22Rv1 (cell line): ENCODE measurements at regions not wholly inside any gene's neighbourhood (a gene's known extent, or its start where the extent isn't known, plus 50 kb on each side); places are given as distances from the start of the nearest gene placed in this dataset.

Experiments
- ZFX ChIP-seq: fragments of 450-650 bp; IDR thresholded peaks from 2 replicates; pipeline ENCODE4 v1.6.1; 2017; ENCODE audit warnings: antibody characterized with exemption, borderline replicate concordance
- TF ChIP-seq, protein P1 (sequence below): fragments of 450-650 bp; IDR thresholded peaks from 2 replicates; pipeline ENCODE4 v1.5.1; 2017; ENCODE audit warnings: mild to moderate bottlenecking

DNA sequence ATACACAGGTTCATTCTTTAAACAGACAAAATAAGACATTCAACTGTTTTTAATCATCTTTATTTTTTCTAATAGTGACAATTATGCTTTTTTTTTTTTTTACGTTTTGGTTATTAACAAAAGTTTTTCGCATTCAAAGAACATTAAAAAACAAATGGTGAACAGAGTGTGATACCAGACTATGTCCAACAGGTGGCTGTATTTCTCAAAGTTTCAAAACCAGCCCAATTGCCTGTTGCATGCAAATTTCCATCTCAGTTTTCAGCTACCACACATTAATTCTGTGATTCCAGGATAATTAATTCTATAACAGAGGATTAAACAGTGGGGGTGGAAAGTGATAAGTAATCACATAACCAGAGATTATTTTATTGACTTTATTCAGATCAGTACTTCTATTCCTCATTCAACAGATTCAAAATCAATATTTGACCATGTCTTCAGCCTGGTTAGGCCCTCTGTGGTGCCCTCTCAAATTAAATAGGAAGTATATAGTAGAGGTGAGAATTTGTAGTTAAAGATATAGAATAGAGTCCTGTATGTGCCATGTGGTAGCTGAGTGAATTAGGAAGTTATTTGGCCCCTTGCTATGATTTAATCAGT is 122.2 kb upstream of the DCBLD2 start:
- TF ChIP-seq, protein P1, sequence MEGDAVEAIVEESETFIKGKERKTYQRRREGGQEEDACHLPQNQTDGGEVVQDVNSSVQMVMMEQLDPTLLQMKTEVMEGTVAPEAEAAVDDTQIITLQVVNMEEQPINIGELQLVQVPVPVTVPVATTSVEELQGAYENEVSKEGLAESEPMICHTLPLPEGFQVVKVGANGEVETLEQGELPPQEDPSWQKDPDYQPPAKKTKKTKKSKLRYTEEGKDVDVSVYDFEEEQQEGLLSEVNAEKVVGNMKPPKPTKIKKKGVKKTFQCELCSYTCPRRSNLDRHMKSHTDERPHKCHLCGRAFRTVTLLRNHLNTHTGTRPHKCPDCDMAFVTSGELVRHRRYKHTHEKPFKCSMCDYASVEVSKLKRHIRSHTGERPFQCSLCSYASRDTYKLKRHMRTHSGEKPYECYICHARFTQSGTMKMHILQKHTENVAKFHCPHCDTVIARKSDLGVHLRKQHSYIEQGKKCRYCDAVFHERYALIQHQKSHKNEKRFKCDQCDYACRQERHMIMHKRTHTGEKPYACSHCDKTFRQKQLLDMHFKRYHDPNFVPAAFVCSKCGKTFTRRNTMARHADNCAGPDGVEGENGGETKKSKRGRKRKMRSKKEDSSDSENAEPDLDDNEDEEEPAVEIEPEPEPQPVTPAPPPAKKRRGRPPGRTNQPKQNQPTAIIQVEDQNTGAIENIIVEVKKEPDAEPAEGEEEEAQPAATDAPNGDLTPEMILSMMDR, result peak; percentile 78
- no peak for TF ChIP-seq ZFX
